ENCODE measurements at regions not wholly inside any gene's neighbourhood (a gene's known extent, or its start where the extent isn't known, plus 50 kb on each side); places are given as distances from the start of the nearest gene placed in this dataset.

GRCh38 chr2:144836635-144837350, 316.9 kb upstream of the ZEB2 start:
- intact Hi-C loops (cut with micrococcal nuclease): no loop called here
- DNase-seq (no peak), ATAC-seq (peak; percentile 61)

GRCh38 chr2:144835634-144836350, 315.9 kb upstream of the ZEB2 start:
- intact Hi-C loops (cut with micrococcal nuclease): no loop called here
- ATAC-seq (peak; percentile 24), DNase-seq (no peak)

- intact Hi-C loops (cut with micrococcal nuclease): no loop called here
- peak; percentile 36 for DNase-seq
- ATAC-seq: peak; percentile 85
Observed at GRCh38 chr2:144834998-144835633, 315.2 kb upstream of the ZEB2 start.

GRCh38 chr2:144834363-144834762, 314.4 kb upstream of the ZEB2 start:
- ATAC-seq: no peak
- intact Hi-C loops (cut with micrococcal nuclease): no loop called here

GRCh38 chr2:144833075-144833637, 313.2 kb upstream of the ZEB2 start:
- intact Hi-C loops (cut with micrococcal nuclease): no loop called here

More at GRCh38 chr2:144834363-144834762, 314.4 kb upstream of the ZEB2 start:
- DNase-seq: no peak

GRCh38 chr2:144832048-144832447, 312.1 kb upstream of the ZEB2 start:
- no peak for DNase-seq
- intact Hi-C loops (cut with micrococcal nuclease): no loop called here
- peak; percentile 38 for ATAC-seq

More at GRCh38 chr2:144833075-144833637, 313.2 kb upstream of the ZEB2 start:
- ATAC-seq: no peak
- DNase-seq: no peak

- DNase-seq: no peak
- intact Hi-C loops (cut with micrococcal nuclease): no loop called here
- ATAC-seq: no peak
Observed at GRCh38 chr2:144830543-144830942, 310.6 kb upstream of the ZEB2 start.

GRCh38 chr2:144827404-144827803, 307.5 kb upstream of the ZEB2 start:
- ATAC-seq (no peak), DNase-seq (no peak)
- intact Hi-C loops (cut with micrococcal nuclease): no loop called here

GRCh38 chr2:144826105-144826504, 306.2 kb upstream of the ZEB2 start:
- intact Hi-C loops (cut with micrococcal nuclease): no loop called here
- DNase-seq: no peak
- ATAC-seq: no peak

GRCh38 chr2:144825331-144826020, 305.6 kb upstream of the ZEB2 start:
- DNase-seq: no peak
- ATAC-seq: no peak
- intact Hi-C loops (cut with micrococcal nuclease): no loop called here

- intact Hi-C loops (cut with micrococcal nuclease): no loop called here
- ATAC-seq (no peak), DNase-seq (no peak)
Observed at GRCh38 chr2:144824306-144825080, 304.6 kb upstream of the ZEB2 start.

- intact Hi-C loops (cut with micrococcal nuclease): no loop called here
- no peak for ATAC-seq
- no peak for DNase-seq
Observed at GRCh38 chr2:144822966-144823365, 303.0 kb upstream of the ZEB2 start.

GRCh38 chr2:144812288-144812687, 292.4 kb upstream of the ZEB2 start:
- ATAC-seq (no peak), DNase-seq (no peak)
- intact Hi-C loops (cut with micrococcal nuclease): no loop called here

- ATAC-seq (no peak), DNase-seq (no peak)
- intact Hi-C loops (cut with micrococcal nuclease): no loop called here
Observed at GRCh38 chr2:144801766-144802165, 281.8 kb upstream of the ZEB2 start.

- ATAC-seq: no peak
- intact Hi-C loops (cut with micrococcal nuclease): no loop called here
- DNase-seq: no peak
Observed at GRCh38 chr2:144801325-144801724, 281.4 kb upstream of the ZEB2 start.

GRCh38 chr2:144798989-144799388, 279.1 kb upstream of the ZEB2 start:
- no peak for DNase-seq
- no peak for ATAC-seq
- intact Hi-C loops (cut with micrococcal nuclease): no loop called here

GRCh38 chr2:144798034-144798433, 278.1 kb upstream of the ZEB2 start:
- peak; percentile 32 for ATAC-seq
- intact Hi-C loops (cut with micrococcal nuclease): no loop called here
- no peak for DNase-seq

- ATAC-seq (no peak), DNase-seq (no peak)
- intact Hi-C loops (cut with micrococcal nuclease): no loop called here
Observed at GRCh38 chr2:144796936-144797335, 277.0 kb upstream of the ZEB2 start.

- intact Hi-C loops (cut with micrococcal nuclease): no loop called here
- DNase-seq: no peak
- no peak for ATAC-seq
Observed at GRCh38 chr2:144796164-144796563, 276.2 kb upstream of the ZEB2 start.

All from left ventricle myocardium superior (tissue), 1 donor.